ENCODE measurements at regions not wholly inside any gene's neighbourhood (a gene's known extent, or its start where the extent isn't known, plus 50 kb on each side); places are given as distances from the start of the nearest gene placed in this dataset.

DNA sequence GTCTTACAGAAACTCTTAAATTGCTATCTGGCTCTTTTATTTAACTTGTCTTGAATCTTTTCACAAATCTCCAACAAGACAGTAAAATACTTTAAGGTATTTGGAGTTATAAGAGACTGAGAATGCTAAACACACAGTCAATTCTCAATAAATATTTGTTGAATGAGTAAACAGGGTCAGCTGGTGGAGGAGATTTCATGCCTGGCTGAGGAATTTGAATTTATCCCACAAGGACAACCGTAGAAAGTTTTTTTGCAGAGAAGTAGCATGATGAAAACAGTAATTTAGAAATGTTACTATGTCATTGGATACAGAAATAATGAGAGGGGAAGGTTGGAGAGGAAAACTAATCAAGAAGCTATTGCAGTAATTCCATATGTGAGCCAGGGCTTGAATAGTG is 1223.7 kb downstream of the PCDH17 start:
- TF ChIP-seq CTCF (conservative IDR thresholded peaks at IDR 0.05 in 1 of 2, IDR thresholded peaks at IDR 0.05 in 1 of 2; ENCODE audit: extremely low read depth in 1 of 2, insufficient read depth in 1 of 2, low read depth in 1 of 2, low read length in 2 of 2), result no peak
- no peak for TF ChIP-seq EZH2 (IDR thresholded peaks at IDR 0.05; ENCODE audit: borderline replicate concordance, low read length)

Data from mammary epithelial cell (primary cell).